Umbilical cord (tissue), 1 donor: ENCODE measurements at regions not wholly inside any gene's neighbourhood (a gene's known extent, or its start where the extent isn't known, plus 50 kb on each side); places are given as distances from the start of the nearest gene placed in this dataset.
"Not testable (repeated sequence)": the region's sequence is repeated elsewhere in the genome, so short reads cannot be mapped to it uniquely, and the experiment has no call there.

Experiments
- DNase-seq: peaks from one replicate; pipeline ENCODE4 v3.0.0-alpha.2; 2015; ENCODE audit warnings: low spot score

GRCh38 chr1:143905214-143906179 is 66.3 kb downstream of the FAM72C start:
- peak; percentile 21 for DNase-seq

GRCh38 chr1:143904622-143904979 is 67.2 kb downstream of the FAM72C start:
- not testable (repeated sequence) for DNase-seq

- peak; percentile 31 for DNase-seq
Measured at GRCh38 chr1:143903899-143904621, 67.7 kb downstream of the FAM72C start.

GRCh38 chr1:143896377-143896776 is 75.4 kb downstream of the FAM72C start:
- not testable (repeated sequence) for DNase-seq

- DNase-seq: peak; percentile 38
Measured at GRCh38 chr1:143884932-143885574, 86.7 kb downstream of the FAM72C start.

GRCh38 chr1:143884532-143884931 is 87.3 kb downstream of the FAM72C start:
- not testable (repeated sequence) for DNase-seq

- not testable (repeated sequence) for DNase-seq
Measured at GRCh38 chr1:143879757-143880536, 91.8 kb downstream of the FAM72C start.

- DNase-seq: not testable (repeated sequence)
Measured at GRCh38 chr1:143875947-143876346, 95.8 kb downstream of the FAM72C start.

GRCh38 chr1:143874625-143875024 is 97.2 kb downstream of the FAM72C start:
- not testable (repeated sequence) for DNase-seq

- not testable (repeated sequence) for DNase-seq
Measured at GRCh38 chr1:143873650-143874049, 98.1 kb downstream of the FAM72C start.

- DNase-seq: not testable (repeated sequence)
Measured at GRCh38 chr1:143870388-143870787, 101.4 kb downstream of the FAM72C start.

GRCh38 chr1:143867590-143868220 is 104.1 kb downstream of the FAM72C start:
- not testable (repeated sequence) for DNase-seq

- DNase-seq: not testable (repeated sequence)
Measured at GRCh38 chr1:143863901-143864520, 107.8 kb downstream of the FAM72C start.

- not testable (repeated sequence) for DNase-seq
Measured at GRCh38 chr1:143862722-143863121, 109.1 kb downstream of the FAM72C start.

- not testable (repeated sequence) for DNase-seq
Measured at GRCh38 chr1:143861306-143861705, 110.5 kb downstream of the FAM72C start.

- DNase-seq: not testable (repeated sequence)
Measured at GRCh38 chr1:143855867-143856266, 115.9 kb downstream of the FAM72C start.

GRCh38 chr1:143854069-143854468 is 117.7 kb downstream of the FAM72C start:
- DNase-seq: not testable (repeated sequence)

- DNase-seq: not testable (repeated sequence)
Measured at GRCh38 chr1:143850637-143851036, 121.1 kb downstream of the FAM72C start.

GRCh38 chr1:143848859-143849258 is 122.9 kb downstream of the FAM72C start:
- DNase-seq: not testable (repeated sequence)

GRCh38 chr1:143845193-143845592 is 126.6 kb downstream of the FAM72C start:
- not testable (repeated sequence) for DNase-seq
